ENCODE measurements at regions not wholly inside any gene's neighbourhood (a gene's known extent, or its start where the extent isn't known, plus 50 kb on each side); places are given as distances from the start of the nearest gene placed in this dataset.
A peak's percentile ranks its signal among the peaks of the same experiment; 100 is the strongest.

GRCh38 chr17:37816950-37817349, 72.1 kb upstream of the HNF1B start:
- peak in 1 of 3 experiments; percentile 16 for TF ChIP-seq CTCF (optimal IDR thresholded peaks at IDR 0.05 in 1 of 3, IDR thresholded peaks at IDR 0.05 in 1 of 3, conservative IDR thresholded peaks at IDR 0.05 in 1 of 3; ENCODE audit: extremely low read depth in 1 of 3, insufficient read depth in 2 of 3, low read length in 3 of 3)
- TF ChIP-seq EZH2 (IDR thresholded peaks at IDR 0.05; ENCODE audit: low read length) = no peak

Measured in keratinocyte (primary cell).